ENCODE measurements at regions not wholly inside any gene's neighbourhood (a gene's known extent, or its start where the extent isn't known, plus 50 kb on each side); places are given as distances from the start of the nearest gene placed in this dataset.

DNA sequence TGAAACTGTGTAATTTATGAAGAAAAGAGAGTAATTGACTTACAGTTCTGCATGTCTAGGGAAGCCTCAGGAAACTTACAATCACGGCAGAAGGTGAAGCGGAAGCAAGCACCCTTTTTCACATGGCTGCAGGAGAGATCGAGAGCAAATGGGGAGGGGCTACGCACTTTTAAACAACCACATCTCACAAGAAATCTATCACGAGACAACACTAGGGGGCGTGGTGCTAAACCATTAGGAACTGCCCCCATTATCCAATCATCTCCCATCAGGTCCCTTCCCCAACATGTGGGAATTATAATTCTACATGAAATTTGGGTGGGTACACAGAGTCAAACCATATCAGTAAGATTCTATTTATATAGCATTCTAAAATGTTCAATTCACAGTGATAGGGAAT lies 114.8 kb upstream of the TRPC4 start:
- no peak overlapping the region for H2BK120ac ChIP-seq (ENCODE audit: low read depth, low read length)
- H3K36me3 ChIP-seq (ENCODE audit: control insufficient read depth in 1 of 2, insufficient read depth in 2 of 2, low read depth in 1 of 2, low read length in 2 of 2): no peaks in the 10 kb centered on the region
- H3K14ac ChIP-seq (ENCODE audit: low read length in 2 of 2): no peak overlapping the region
- H3K9ac ChIP-seq (ENCODE audit: low read length): no peak overlapping the region
- DNase-seq: no peak
- H2BK15ac ChIP-seq (ENCODE audit: low read depth, poor library complexity, severe bottlenecking): no peak overlapping the region
- no peaks in the 10 kb centered on the region for H3K79me1 ChIP-seq (replicated peaks; ENCODE audit: low read length, poor library complexity, severe bottlenecking)
- no peak overlapping the region for H3K4me2 ChIP-seq (ENCODE audit: low read length, poor library complexity, severe bottlenecking)
- no peaks in the 10 kb centered on the region for H3K9me3 ChIP-seq (ENCODE audit: control insufficient read depth, low read length)
- H3K4me3 ChIP-seq (ENCODE audit: insufficient read depth in 1 of 2, low read depth in 1 of 2, low read length in 2 of 2): no peak overlapping the region
- no peak overlapping the region for H2AFZ ChIP-seq (ENCODE audit: low read depth, low read length)
- H3K18ac ChIP-seq (ENCODE audit: low read depth in 1 of 2, low read length in 2 of 2): no peak overlapping the region
- no peak overlapping the region for H2BK5ac ChIP-seq (ENCODE audit: low read depth, low read length, poor library complexity, severe bottlenecking)
- H2BK12ac ChIP-seq (ENCODE audit: low read length in 2 of 2): no peak overlapping the region
- H4K8ac ChIP-seq (ENCODE audit: low read length): no peak overlapping the region
- H3K23ac ChIP-seq (ENCODE audit: low read length in 2 of 2): no peak overlapping the region
- no peaks in the 10 kb centered on the region for H3K4me1 ChIP-seq (ENCODE audit: control insufficient read depth, insufficient read depth, low read depth, low read length)
- no peak overlapping the region for H4K91ac ChIP-seq (ENCODE audit: low read length)
- 96% methylated on average over 5 of the region's 6 CpGs for WGBS
- no peak overlapping the region for H2AK5ac ChIP-seq (ENCODE audit: low read length, severe bottlenecking)
- H3K4ac ChIP-seq (ENCODE audit: low read depth in 1 of 2, low read length in 2 of 2): no peak overlapping the region
- no peaks in the 10 kb centered on the region for H3K27me3 ChIP-seq (ENCODE audit: control insufficient read depth in 1 of 2, insufficient read depth in 1 of 2, low read length in 2 of 2)
- H3K27ac ChIP-seq (ENCODE audit: low read length, poor library complexity, severe bottlenecking): no peak overlapping the region

DNA sequence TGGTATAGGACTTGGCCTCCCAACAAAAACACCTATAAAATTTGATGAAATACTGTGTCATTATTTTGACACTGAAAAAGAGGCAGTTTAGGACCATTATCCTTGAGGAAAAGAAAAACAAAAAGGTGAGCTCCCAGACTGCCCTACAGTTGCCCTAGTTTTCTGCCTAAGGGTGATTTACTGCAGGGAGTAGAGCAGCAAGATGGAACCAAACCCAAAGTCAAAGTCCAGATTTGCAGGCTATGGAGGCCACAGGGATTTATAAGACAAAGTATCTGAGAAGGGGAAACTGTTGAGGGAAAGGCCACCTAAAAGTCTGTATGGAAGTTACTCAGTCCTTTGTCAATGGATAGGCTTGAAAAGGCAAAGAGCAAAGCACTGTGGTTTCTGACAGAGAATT lies 112.4 kb upstream of the TRPC4 start:
- Histone ChIP-seq H3K4me3 (ENCODE audit: insufficient read depth in 1 of 2, low read depth in 1 of 2, low read length in 2 of 2) (no peak overlapping the region), H3K79me1 (replicated peaks; ENCODE audit: low read length, poor library complexity, severe bottlenecking) (no peaks in the 10 kb centered on the region), H3K23ac (ENCODE audit: low read length in 2 of 2) (no peak overlapping the region), H3K27me3 (ENCODE audit: control insufficient read depth in 1 of 2, insufficient read depth in 1 of 2, low read length in 2 of 2) (no peaks in the 10 kb centered on the region), H2AFZ (ENCODE audit: low read depth, low read length) (no peak overlapping the region), H3K27ac (ENCODE audit: low read length, poor library complexity, severe bottlenecking) (no peak overlapping the region), H3K14ac (ENCODE audit: low read length in 2 of 2) (no peak overlapping the region), H2BK120ac (ENCODE audit: low read depth, low read length) (no peak overlapping the region), H3K4ac (ENCODE audit: low read depth in 1 of 2, low read length in 2 of 2) (no peak overlapping the region), H2BK5ac (ENCODE audit: low read depth, low read length, poor library complexity, severe bottlenecking) (no peak overlapping the region), H4K8ac (ENCODE audit: low read length) (no peak overlapping the region), H3K4me2 (ENCODE audit: low read length, poor library complexity, severe bottlenecking) (no peak overlapping the region), H4K91ac (ENCODE audit: low read length) (no peak overlapping the region), H3K4me1 (ENCODE audit: control insufficient read depth, insufficient read depth, low read depth, low read length) (no peaks in the 10 kb centered on the region), H3K36me3 (ENCODE audit: control insufficient read depth in 1 of 2, insufficient read depth in 2 of 2, low read depth in 1 of 2, low read length in 2 of 2) (no peaks in the 10 kb centered on the region), H3K9ac (ENCODE audit: low read length) (no peak overlapping the region), H3K18ac (ENCODE audit: low read depth in 1 of 2, low read length in 2 of 2) (no peak overlapping the region), H2BK12ac (ENCODE audit: low read length in 2 of 2) (no peak overlapping the region), H3K9me3 (ENCODE audit: control insufficient read depth, low read length) (no peaks in the 10 kb centered on the region), H2AK5ac (ENCODE audit: low read length, severe bottlenecking) (peak overlapping the region; percentile 32), H2BK15ac (ENCODE audit: low read depth, poor library complexity, severe bottlenecking) (no peak overlapping the region)
- no peak for DNase-seq

DNA sequence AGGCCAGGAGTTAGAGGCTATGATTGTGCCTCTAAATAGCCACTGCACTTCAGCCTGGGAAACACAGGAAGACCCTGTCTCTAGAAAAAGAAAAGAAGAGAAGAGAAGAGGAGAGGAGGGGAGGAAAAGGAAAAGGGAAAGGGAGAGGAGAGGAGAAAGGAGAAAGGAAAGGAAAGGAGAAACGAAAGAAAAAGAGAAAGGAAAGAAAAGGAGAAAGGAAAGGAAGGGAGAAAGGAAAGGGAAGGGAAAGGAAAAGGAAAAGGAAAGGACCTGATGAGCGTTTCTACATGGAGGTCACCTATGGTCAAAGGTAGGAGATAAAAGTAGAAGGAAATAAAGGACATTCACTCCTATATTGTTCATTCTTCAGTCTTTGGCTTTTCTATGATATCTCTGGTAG lies 109.1 kb upstream of the TRPC4 start:
- Histone ChIP-seq H2AK5ac (ENCODE audit: low read length, severe bottlenecking) (no peak overlapping the region), H3K9ac (ENCODE audit: low read length) (no peak overlapping the region), H3K27ac (ENCODE audit: low read length, poor library complexity, severe bottlenecking) (no peak overlapping the region), H2AFZ (ENCODE audit: low read depth, low read length) (no peak overlapping the region), H2BK5ac (ENCODE audit: low read depth, low read length, poor library complexity, severe bottlenecking) (no peak overlapping the region), H3K36me3 (ENCODE audit: control insufficient read depth in 1 of 2, insufficient read depth in 2 of 2, low read depth in 1 of 2, low read length in 2 of 2) (no peaks in the 10 kb centered on the region), H3K23ac (ENCODE audit: low read length in 2 of 2) (no peak overlapping the region), H3K18ac (ENCODE audit: low read depth in 1 of 2, low read length in 2 of 2) (no peak overlapping the region), H4K91ac (ENCODE audit: low read length) (no peak overlapping the region), H2BK12ac (ENCODE audit: low read length in 2 of 2) (no peak overlapping the region), H3K4me3 (ENCODE audit: insufficient read depth in 1 of 2, low read depth in 1 of 2, low read length in 2 of 2) (no peak overlapping the region), H3K4ac (ENCODE audit: low read depth in 1 of 2, low read length in 2 of 2) (no peak overlapping the region), H2BK15ac (ENCODE audit: low read depth, poor library complexity, severe bottlenecking) (no peak overlapping the region), H3K4me2 (ENCODE audit: low read length, poor library complexity, severe bottlenecking) (no peak overlapping the region), H3K14ac (ENCODE audit: low read length in 2 of 2) (no peak overlapping the region), H3K4me1 (ENCODE audit: control insufficient read depth, insufficient read depth, low read depth, low read length) (no peaks in the 10 kb centered on the region), H2BK120ac (ENCODE audit: low read depth, low read length) (no peak overlapping the region), H3K9me3 (ENCODE audit: control insufficient read depth, low read length) (no peaks in the 10 kb centered on the region), H4K8ac (ENCODE audit: low read length) (no peak overlapping the region), H3K79me1 (replicated peaks; ENCODE audit: low read length, poor library complexity, severe bottlenecking) (no peaks in the 10 kb centered on the region), H3K27me3 (ENCODE audit: control insufficient read depth in 1 of 2, insufficient read depth in 1 of 2, low read length in 2 of 2) (no peaks in the 10 kb centered on the region)
- DNase-seq: no peak
- WGBS: 86% methylated on average over 2 of the region's 2 CpGs

DNA sequence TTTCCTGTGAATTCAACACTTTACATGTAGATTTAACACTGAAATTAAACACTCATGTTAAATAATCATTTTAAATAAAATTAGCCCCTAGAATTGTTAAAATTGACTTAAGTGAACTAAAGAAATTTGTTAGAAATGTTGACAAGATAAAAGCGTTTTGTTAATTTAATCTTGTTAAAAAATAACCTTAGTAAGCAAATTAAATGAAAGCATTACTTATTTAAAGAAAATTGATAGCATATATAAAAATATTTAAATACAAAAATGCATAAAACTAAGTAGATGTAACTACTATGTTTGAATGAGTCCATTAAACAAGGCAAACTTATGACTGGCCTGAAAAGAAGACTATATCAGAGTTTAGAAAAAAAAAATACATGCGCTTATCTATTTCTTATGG lies 99.0 kb upstream of the TRPC4 start:
- no peak overlapping the region for H2BK120ac ChIP-seq (ENCODE audit: low read depth, low read length)
- H3K9ac ChIP-seq (ENCODE audit: low read length): no peak overlapping the region
- H3K27me3 ChIP-seq (ENCODE audit: control insufficient read depth in 1 of 2, insufficient read depth in 1 of 2, low read length in 2 of 2): no peaks in the 10 kb centered on the region
- no peak overlapping the region for H2AK5ac ChIP-seq (ENCODE audit: low read length, severe bottlenecking)
- H3K27ac ChIP-seq (ENCODE audit: low read length, poor library complexity, severe bottlenecking): no peak overlapping the region
- no peak overlapping the region for H4K91ac ChIP-seq (ENCODE audit: low read length)
- no peak overlapping the region for H3K23ac ChIP-seq (ENCODE audit: low read length in 2 of 2)
- H3K4me2 ChIP-seq (ENCODE audit: low read length, poor library complexity, severe bottlenecking): no peak overlapping the region
- no peak overlapping the region for H4K8ac ChIP-seq (ENCODE audit: low read length)
- no peak overlapping the region for H2AFZ ChIP-seq (ENCODE audit: low read depth, low read length)
- 100% methylated on average over 1 of the region's 2 CpGs for WGBS
- H3K9me3 ChIP-seq (ENCODE audit: control insufficient read depth, low read length): no peaks in the 10 kb centered on the region
- H2BK5ac ChIP-seq (ENCODE audit: low read depth, low read length, poor library complexity, severe bottlenecking): no peak overlapping the region
- no peak overlapping the region for H3K18ac ChIP-seq (ENCODE audit: low read depth in 1 of 2, low read length in 2 of 2)
- H2BK15ac ChIP-seq (ENCODE audit: low read depth, poor library complexity, severe bottlenecking): no peak overlapping the region
- H3K36me3 ChIP-seq (ENCODE audit: control insufficient read depth in 1 of 2, insufficient read depth in 2 of 2, low read depth in 1 of 2, low read length in 2 of 2): no peaks in the 10 kb centered on the region
- H3K4ac ChIP-seq (ENCODE audit: low read depth in 1 of 2, low read length in 2 of 2): no peak overlapping the region
- H3K4me1 ChIP-seq (ENCODE audit: control insufficient read depth, insufficient read depth, low read depth, low read length): no peaks in the 10 kb centered on the region
- H2BK12ac ChIP-seq (ENCODE audit: low read length in 2 of 2): no peak overlapping the region
- no peak overlapping the region for H3K4me3 ChIP-seq (ENCODE audit: insufficient read depth in 1 of 2, low read depth in 1 of 2, low read length in 2 of 2)
- DNase-seq: no peak
- H3K79me1 ChIP-seq (replicated peaks; ENCODE audit: low read length, poor library complexity, severe bottlenecking): no peaks in the 10 kb centered on the region
- no peak overlapping the region for H3K14ac ChIP-seq (ENCODE audit: low read length in 2 of 2)

All from mesenchymal stem cell (in vitro differentiated cells and primary cell).